Neutrophil (primary cell): ENCODE measurements at regions not wholly inside any gene's neighbourhood (a gene's known extent, or its start where the extent isn't known, plus 50 kb on each side); places are given as distances from the start of the nearest gene placed in this dataset.

Experiments
- H3K27ac ChIP-seq: fragments of 200-600 bp; sonication (generic); 2 replicates; pipeline ENCODE4 v1.5.1; 2016; ENCODE audit warnings: mild to moderate bottlenecking, moderate library complexity
- H3K27me3 ChIP-seq: fragments of 200-600 bp; sonication (generic); 2 replicates; pipeline ENCODE4 v1.6.0; 2016; ENCODE audit warnings: mild to moderate bottlenecking
- H3K36me3 ChIP-seq: fragments of 200-600 bp; sonication (generic); 2 replicates; pipeline ENCODE4 v1.5.1; 2017
- H3K4me1 ChIP-seq, 2 experiments: fragments of 200-600 bp in 1 of 2; sonication (generic) in 1 of 2; 1 replicate in 1 of 2; 2 replicates in 1 of 2; pipeline versions ENCODE4 v1.5.1 to v1.6.1; 2013 to 2016; ENCODE audit warnings: low read depth in 1 of 2, low read length in 1 of 2, mild to moderate bottlenecking in 1 of 2, moderate library complexity in 1 of 2; ENCODE audit not compliant: control insufficient read depth in 1 of 2, insufficient read depth in 1 of 2
- H3K4me3 ChIP-seq, 2 experiments: fragments of 200-600 bp in 1 of 2; sonication (generic) in 1 of 2; 1 replicate in 1 of 2; 2 replicates in 1 of 2; pipeline ENCODE4 v1.5.1; 2013 to 2016; ENCODE audit warnings: low read depth in 1 of 2, low read length in 1 of 2, mild to moderate bottlenecking in 1 of 2, moderate library complexity in 1 of 2
- H3K9me3 ChIP-seq: fragments of 200-600 bp; sonication (generic); 2 replicates; pipeline ENCODE4 v1.5.1; 2016
- TF ChIP-seq, protein P1 (sequence below): fragments of 200-600 bp; sonication (generic); IDR thresholded peaks from 2 replicates; pipeline ENCODE4 v1.5.1; 2016; ENCODE audit warnings: antibody characterized with exemption

DNA sequence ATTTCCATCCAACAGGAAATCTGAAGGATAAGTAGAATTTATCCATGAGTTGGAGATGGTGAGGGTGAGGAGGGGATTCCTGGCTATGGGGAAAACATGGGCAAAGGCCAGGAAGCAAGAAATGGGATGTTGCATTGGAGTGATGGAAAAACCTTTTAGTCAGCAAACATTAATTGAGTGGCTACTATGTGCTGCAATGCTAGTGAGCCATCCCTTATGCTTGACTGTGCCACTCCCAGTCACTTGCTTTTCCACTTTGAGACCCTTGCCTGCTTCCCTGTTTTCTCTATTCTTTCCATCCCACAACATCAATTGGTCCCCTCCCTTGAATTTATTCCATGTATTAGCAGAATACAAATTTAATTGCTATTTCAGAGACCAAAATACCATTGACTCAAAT lies 252.7 kb upstream of the HABP2 start:
- Histone ChIP-seq H3K36me3 (no peaks in the 10 kb centered on the region), H3K4me1 (no peaks in the 10 kb centered on the region), H3K27ac (no peak overlapping the region), H3K9me3 (no peaks in the 10 kb centered on the region), H3K4me3 (no peak overlapping the region), H3K27me3 (no peaks in the 10 kb centered on the region)
- TF ChIP-seq, protein P1, sequence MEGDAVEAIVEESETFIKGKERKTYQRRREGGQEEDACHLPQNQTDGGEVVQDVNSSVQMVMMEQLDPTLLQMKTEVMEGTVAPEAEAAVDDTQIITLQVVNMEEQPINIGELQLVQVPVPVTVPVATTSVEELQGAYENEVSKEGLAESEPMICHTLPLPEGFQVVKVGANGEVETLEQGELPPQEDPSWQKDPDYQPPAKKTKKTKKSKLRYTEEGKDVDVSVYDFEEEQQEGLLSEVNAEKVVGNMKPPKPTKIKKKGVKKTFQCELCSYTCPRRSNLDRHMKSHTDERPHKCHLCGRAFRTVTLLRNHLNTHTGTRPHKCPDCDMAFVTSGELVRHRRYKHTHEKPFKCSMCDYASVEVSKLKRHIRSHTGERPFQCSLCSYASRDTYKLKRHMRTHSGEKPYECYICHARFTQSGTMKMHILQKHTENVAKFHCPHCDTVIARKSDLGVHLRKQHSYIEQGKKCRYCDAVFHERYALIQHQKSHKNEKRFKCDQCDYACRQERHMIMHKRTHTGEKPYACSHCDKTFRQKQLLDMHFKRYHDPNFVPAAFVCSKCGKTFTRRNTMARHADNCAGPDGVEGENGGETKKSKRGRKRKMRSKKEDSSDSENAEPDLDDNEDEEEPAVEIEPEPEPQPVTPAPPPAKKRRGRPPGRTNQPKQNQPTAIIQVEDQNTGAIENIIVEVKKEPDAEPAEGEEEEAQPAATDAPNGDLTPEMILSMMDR, result no peak

DNA sequence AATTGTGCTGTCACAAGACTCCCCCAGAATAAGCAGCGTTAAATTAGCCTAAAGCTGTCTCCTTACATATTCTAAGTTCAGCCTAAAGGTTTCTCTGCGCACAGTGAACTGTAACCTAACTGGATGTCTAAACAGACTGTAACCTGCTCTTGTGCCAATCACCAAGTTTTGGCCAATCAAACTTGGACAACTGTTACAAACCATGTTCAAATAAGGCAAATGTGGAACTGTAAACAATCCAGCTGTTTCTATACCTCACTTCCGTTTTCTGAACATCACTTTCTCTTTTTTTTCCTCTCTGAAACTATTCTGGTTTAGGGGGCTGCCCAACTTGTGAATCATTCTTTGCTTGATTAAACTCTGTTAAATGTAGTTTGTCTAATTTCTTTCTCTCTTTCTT lies 252.2 kb upstream of the HABP2 start:
- Histone ChIP-seq H3K4me1 (no peaks in the 10 kb centered on the region), H3K36me3 (no peaks in the 10 kb centered on the region), H3K27ac (no peak overlapping the region), H3K27me3 (no peaks in the 10 kb centered on the region), H3K9me3 (no peaks in the 10 kb centered on the region), H3K4me3 (no peak overlapping the region)
- TF ChIP-seq, protein P1, result no peak

- H3K4me1 ChIP-seq, result no peaks in the 10 kb centered on the region
- H3K27ac ChIP-seq, result no peak overlapping the region
- TF ChIP-seq, protein P1, result no peak
- no peak overlapping the region for H3K4me3 ChIP-seq
- H3K27me3 ChIP-seq, result no peaks in the 10 kb centered on the region
- H3K9me3 ChIP-seq, result no peaks in the 10 kb centered on the region
- no peaks in the 10 kb centered on the region for H3K36me3 ChIP-seq
These were observed 251.4 kb upstream of the HABP2 start for GRCh38 chr10:113301342-113301984.

DNA sequence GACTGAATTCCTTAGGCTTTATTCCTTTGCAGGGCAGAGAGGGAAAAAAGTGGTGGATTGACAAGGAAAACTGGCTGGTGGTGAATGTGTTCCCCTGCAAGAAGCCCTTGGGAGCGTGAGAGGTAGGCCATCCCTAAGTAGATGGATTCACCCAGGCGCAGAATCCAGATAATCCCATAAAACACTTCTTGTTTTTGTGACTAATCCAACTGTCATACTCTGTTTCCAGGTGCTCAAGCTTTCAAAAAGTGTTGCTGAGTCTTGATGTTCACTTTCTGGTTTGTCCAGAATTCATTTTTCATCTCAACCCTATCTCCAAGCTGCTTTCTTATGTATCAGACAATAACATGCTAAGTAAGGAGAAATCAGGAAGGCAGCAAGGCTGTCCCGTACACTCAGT lies 250.8 kb upstream of the HABP2 start:
- Histone ChIP-seq H3K27ac (no peak overlapping the region), H3K27me3 (no peaks in the 10 kb centered on the region), H3K4me3 (no peak overlapping the region), H3K9me3 (no peaks in the 10 kb centered on the region), H3K4me1 (no peaks in the 10 kb centered on the region), H3K36me3 (no peaks in the 10 kb centered on the region)
- TF ChIP-seq, protein P1, result no peak

GRCh38 chr10:113303544-113304146 lies 249.2 kb upstream of the HABP2 start:
- Histone ChIP-seq H3K27me3 (no peaks in the 10 kb centered on the region), H3K4me1 (no peaks in the 10 kb centered on the region), H3K36me3 (no peaks in the 10 kb centered on the region), H3K4me3 (no peak overlapping the region), H3K9me3 (no peaks in the 10 kb centered on the region), H3K27ac (no peak overlapping the region)
- TF ChIP-seq, protein P1, result no peak
